HEK293 (cell line): ENCODE measurements at regions not wholly inside any gene's neighbourhood (a gene's known extent, or its start where the extent isn't known, plus 50 kb on each side); places are given as distances from the start of the nearest gene placed in this dataset.

Experiments
- REST ChIP-seq: fragments of 450-650 bp; formaldehyde crosslinking; IDR thresholded peaks from 2 replicates; pipeline ENCODE4 v1.5.1; 2016; ENCODE audit warnings: missing biosample characterization, missing genetic modification characterization
- ZBTB1 ChIP-seq: fragments of 450-650 bp; formaldehyde crosslinking; IDR thresholded peaks from 2 replicates; pipeline ENCODE4 v1.5.1; 2016; ENCODE audit warnings: missing biosample characterization, missing genetic modification characterization
- TF ChIP-seq, protein P1 (sequence below): fragments of 450-650 bp; formaldehyde crosslinking; IDR thresholded peaks from 2 replicates; pipeline ENCODE4 v1.5.1; 2016; ENCODE audit warnings: missing biosample characterization, missing genetic modification characterization

GRCh38 chr3:67804578-67804977 lies 150.2 kb upstream of the SUCLG2 start:
- no peak for TF ChIP-seq REST (tag by site-specific recombination)
- TF ChIP-seq ZBTB1 (tag by site-specific recombination): no peak
- TF ChIP-seq, protein P1, sequence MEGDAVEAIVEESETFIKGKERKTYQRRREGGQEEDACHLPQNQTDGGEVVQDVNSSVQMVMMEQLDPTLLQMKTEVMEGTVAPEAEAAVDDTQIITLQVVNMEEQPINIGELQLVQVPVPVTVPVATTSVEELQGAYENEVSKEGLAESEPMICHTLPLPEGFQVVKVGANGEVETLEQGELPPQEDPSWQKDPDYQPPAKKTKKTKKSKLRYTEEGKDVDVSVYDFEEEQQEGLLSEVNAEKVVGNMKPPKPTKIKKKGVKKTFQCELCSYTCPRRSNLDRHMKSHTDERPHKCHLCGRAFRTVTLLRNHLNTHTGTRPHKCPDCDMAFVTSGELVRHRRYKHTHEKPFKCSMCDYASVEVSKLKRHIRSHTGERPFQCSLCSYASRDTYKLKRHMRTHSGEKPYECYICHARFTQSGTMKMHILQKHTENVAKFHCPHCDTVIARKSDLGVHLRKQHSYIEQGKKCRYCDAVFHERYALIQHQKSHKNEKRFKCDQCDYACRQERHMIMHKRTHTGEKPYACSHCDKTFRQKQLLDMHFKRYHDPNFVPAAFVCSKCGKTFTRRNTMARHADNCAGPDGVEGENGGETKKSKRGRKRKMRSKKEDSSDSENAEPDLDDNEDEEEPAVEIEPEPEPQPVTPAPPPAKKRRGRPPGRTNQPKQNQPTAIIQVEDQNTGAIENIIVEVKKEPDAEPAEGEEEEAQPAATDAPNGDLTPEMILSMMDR: no peak
